ENCODE measurements at regions not wholly inside any gene's neighbourhood (a gene's known extent, or its start where the extent isn't known, plus 50 kb on each side); places are given as distances from the start of the nearest gene placed in this dataset.

DNA sequence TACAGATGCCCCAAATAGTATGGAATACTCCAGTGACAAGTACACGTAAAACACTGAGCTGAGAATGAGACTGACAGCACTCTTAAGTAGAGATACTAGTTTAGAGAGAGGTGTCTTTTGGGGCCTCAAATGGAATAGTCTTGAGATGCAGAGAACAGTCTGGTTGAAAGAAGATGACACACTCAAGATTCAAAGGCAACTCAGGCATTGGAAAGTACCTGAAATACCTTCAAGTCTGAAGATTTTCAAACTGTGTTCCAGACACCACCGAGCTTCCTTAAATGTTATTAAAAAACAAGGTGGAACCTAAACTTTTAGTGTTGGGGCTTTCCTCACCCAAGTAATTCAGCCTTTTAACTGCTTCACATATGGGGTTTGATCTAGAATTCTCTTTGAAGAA, 437.7 kb downstream of the OMA1 start:
- WGBS, 2 donors, result 58% methylated on average over 2 of the region's 2 CpGs
- no peak overlapping the region for H3K4me3 ChIP-seq
- no peaks in the 10 kb centered on the region for H3K9me3 ChIP-seq
- H3K4me1 ChIP-seq, result no peaks in the 10 kb centered on the region
- TF ChIP-seq CTCF (IDR thresholded peaks at IDR 0.05), result no peak
- no peak for TF ChIP-seq POLR2A (IDR thresholded peaks at IDR 0.05)
- H3K36me3 ChIP-seq, result no peaks in the 10 kb centered on the region
- DNase-seq, result no peak
- intact Hi-C loops (cut with DNase I), result no loop called here
- no peaks in the 10 kb centered on the region for H3K27me3 ChIP-seq
- no peak overlapping the region for H3K27ac ChIP-seq

- H3K36me3 ChIP-seq, result no peaks in the 10 kb centered on the region
- TF ChIP-seq POLR2A (IDR thresholded peaks at IDR 0.05), result no peak
- no peak for TF ChIP-seq CTCF (IDR thresholded peaks at IDR 0.05)
- WGBS, 2 donors, result 93 to 100% methylated on average over 1 of the region's 1 CpG
- DNase-seq, result no peak
- H3K9me3 ChIP-seq, result no peaks in the 10 kb centered on the region
- no peaks in the 10 kb centered on the region for H3K4me1 ChIP-seq
- H3K27me3 ChIP-seq, result no peaks in the 10 kb centered on the region
- intact Hi-C loops (cut with DNase I), result no loop called here
- H3K27ac ChIP-seq, result no peak overlapping the region
- H3K4me3 ChIP-seq, result no peak overlapping the region
Measured at GRCh38 chr1:58107943-58108342, 438.6 kb downstream of the OMA1 start.

DNA sequence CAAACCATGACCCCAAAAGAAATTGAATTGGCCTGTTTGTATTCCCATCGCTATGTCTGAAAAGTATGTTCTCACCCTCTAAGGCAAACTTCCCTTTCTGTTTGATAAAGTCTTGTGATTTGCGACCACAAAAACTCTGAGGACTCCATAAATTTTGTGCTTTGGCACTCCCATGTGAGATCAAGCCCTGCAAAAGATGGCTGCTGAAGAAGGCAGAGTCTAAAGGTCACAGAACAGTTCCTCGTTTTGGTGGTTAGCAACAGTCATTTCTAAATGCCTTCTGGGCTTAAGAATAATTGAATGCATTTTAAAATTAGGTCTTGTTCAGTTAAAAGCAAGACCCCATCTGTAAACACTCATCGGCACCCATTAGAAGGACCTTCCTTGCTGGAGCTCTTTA, 441.6 kb downstream of the OMA1 start:
- Histone ChIP-seq H3K9me3 (no peaks in the 10 kb centered on the region), H3K36me3 (no peaks in the 10 kb centered on the region), H3K27ac (no peak overlapping the region), H3K4me1 (no peaks in the 10 kb centered on the region), H3K4me3 (no peak overlapping the region), H3K27me3 (no peaks in the 10 kb centered on the region)
- DNase-seq, result no peak
- intact Hi-C loops (cut with DNase I), result no loop called here
- 52 to 65% methylated on average over 4 of the region's 4 CpGs for WGBS, 2 donors
- no peak for TF ChIP-seq CTCF (IDR thresholded peaks at IDR 0.05)
- no peak for TF ChIP-seq POLR2A (IDR thresholded peaks at IDR 0.05)

GRCh38 chr1:58096714-58097113, 449.8 kb downstream of the OMA1 start:
- no peaks in the 10 kb centered on the region for H3K27me3 ChIP-seq
- no peak overlapping the region for H3K27ac ChIP-seq
- no peak for DNase-seq
- 77 to 89% methylated on average over 2 of the region's 2 CpGs for WGBS, 2 donors
- no peaks in the 10 kb centered on the region for H3K9me3 ChIP-seq
- no peaks in the 10 kb centered on the region for H3K4me1 ChIP-seq
- TF ChIP-seq CTCF (IDR thresholded peaks at IDR 0.05), result no peak
- no peak for TF ChIP-seq POLR2A (IDR thresholded peaks at IDR 0.05)
- H3K4me3 ChIP-seq, result no peak overlapping the region
- intact Hi-C loops (cut with DNase I), result no loop called here
- H3K36me3 ChIP-seq, result no peaks in the 10 kb centered on the region

DNA sequence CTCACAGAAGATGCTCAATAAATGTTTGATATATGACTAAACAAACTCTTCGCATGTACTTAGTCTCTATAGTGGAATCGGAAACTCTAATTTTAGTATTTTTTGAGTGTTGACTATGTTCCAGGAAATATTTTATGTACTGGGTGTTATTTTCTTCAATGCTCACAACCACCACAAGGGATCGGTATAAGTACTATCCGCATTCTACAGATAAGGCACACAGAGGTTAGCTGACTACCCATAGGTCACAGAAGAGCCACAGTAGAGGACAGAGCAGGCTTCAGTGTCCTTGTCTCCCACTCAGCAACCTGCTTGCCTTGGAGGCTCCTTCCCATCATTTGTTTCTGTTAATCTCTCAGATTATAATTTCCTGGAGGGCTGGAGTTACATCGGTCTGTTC, 451.3 kb downstream of the OMA1 start:
- TF ChIP-seq CTCF (IDR thresholded peaks at IDR 0.05), result no peak
- no peak for TF ChIP-seq POLR2A (IDR thresholded peaks at IDR 0.05)
- H3K27ac ChIP-seq, result no peak overlapping the region
- WGBS, 2 donors, result 84 to 92% methylated on average over 5 of the region's 5 CpGs
- intact Hi-C loops (cut with DNase I), result no loop called here
- H3K4me1 ChIP-seq, result no peaks in the 10 kb centered on the region
- no peak overlapping the region for H3K4me3 ChIP-seq
- H3K36me3 ChIP-seq, result no peaks in the 10 kb centered on the region
- H3K27me3 ChIP-seq, result no peaks in the 10 kb centered on the region
- no peaks in the 10 kb centered on the region for H3K9me3 ChIP-seq
- DNase-seq, result no peak
